ENCODE measurements at regions not wholly inside any gene's neighbourhood (a gene's known extent, or its start where the extent isn't known, plus 50 kb on each side); places are given as distances from the start of the nearest gene placed in this dataset.

GRCh38 chr16:17603626-17604025 lies 132.9 kb upstream of the XYLT1 start:
- H3K9me3 ChIP-seq (ENCODE audit: low read length): no peaks in the 10 kb centered on the region
- no peaks in the 10 kb centered on the region for H4K20me1 ChIP-seq (ENCODE audit: insufficient read depth, low read length)
- no peak for TF ChIP-seq EZH2phosphoT487 (IDR thresholded peaks at IDR 0.05; ENCODE audit: borderline replicate concordance, low read depth, low read length)
- no peak for TF ChIP-seq CTCF (conservative IDR thresholded peaks at IDR 0.05; ENCODE audit: low read length)
- H3K4me2 ChIP-seq (ENCODE audit: low read length): no peak overlapping the region
- ChIA-PET POLR2A (interaction anchor here (0.7 kb wide), 1 partner anchor 70 kb away, joined by 5 read pairs; no protein-coding TSS in a partner anchor), CTCF (ENCODE audit: unreplicated experiment) (no interaction called here)
- no peaks in the 10 kb centered on the region for H3K4me1 ChIP-seq (ENCODE audit: insufficient read depth, low read length, poor library complexity, severe bottlenecking)
- no peak overlapping the region for H3K27ac ChIP-seq (ENCODE audit: low read depth, low read length, poor library complexity, severe bottlenecking)
- DNase-seq (ENCODE audit: low spot score): no peak
- no peaks in the 10 kb centered on the region for H3K9me2 ChIP-seq (ENCODE audit: insufficient read depth, low read length)
- no peaks in the 10 kb centered on the region for H3K79me2 ChIP-seq (ENCODE audit: insufficient read depth, low read depth, low read length)
- H3K36me3 ChIP-seq (ENCODE audit: insufficient read depth, low read length): no peaks in the 10 kb centered on the region
- no peak overlapping the region for H3K4me3 ChIP-seq (ENCODE audit: low read depth, low read length, poor library complexity, severe bottlenecking)
- no TSS peak for BruUV-seq (replicated peaks)
- no peak overlapping the region for H2AFZ ChIP-seq (ENCODE audit: low read length)
- intact Hi-C loops (cut with micrococcal nuclease; ENCODE audit: unreplicated experiment): no loop called here

GRCh38 chr16:17602678-17603077 lies 131.9 kb upstream of the XYLT1 start:
- intact Hi-C loops (cut with micrococcal nuclease; ENCODE audit: unreplicated experiment): no loop called here
- H3K9me3 ChIP-seq (ENCODE audit: low read length): no peaks in the 10 kb centered on the region

GRCh38 chr16:17598968-17599367 lies 128.2 kb upstream of the XYLT1 start:
- intact Hi-C loops (cut with micrococcal nuclease; ENCODE audit: unreplicated experiment): no loop called here
- Histone ChIP-seq H3K4me1 (ENCODE audit: insufficient read depth, low read length, poor library complexity, severe bottlenecking) (no peaks in the 10 kb centered on the region), H3K9me2 (ENCODE audit: insufficient read depth, low read length) (no peaks in the 10 kb centered on the region), H3K9me3 (ENCODE audit: low read length) (no peaks in the 10 kb centered on the region), H3K27ac (ENCODE audit: low read depth, low read length, poor library complexity, severe bottlenecking) (no peak overlapping the region), H3K4me2 (ENCODE audit: low read length) (no peak overlapping the region), H3K36me3 (ENCODE audit: insufficient read depth, low read length) (no peaks in the 10 kb centered on the region), H4K20me1 (ENCODE audit: insufficient read depth, low read length) (no peaks in the 10 kb centered on the region), H3K79me2 (ENCODE audit: insufficient read depth, low read depth, low read length) (no peaks in the 10 kb centered on the region), H2AFZ (ENCODE audit: low read length) (no peak overlapping the region), H3K4me3 (ENCODE audit: low read depth, low read length, poor library complexity, severe bottlenecking) (no peak overlapping the region)
- POLR2A ChIA-PET: no interaction called here
- CTCF ChIA-PET (ENCODE audit: unreplicated experiment): no interaction called here
- TF ChIP-seq CTCF (conservative IDR thresholded peaks at IDR 0.05; ENCODE audit: low read length): no peak
- no peak for TF ChIP-seq EZH2phosphoT487 (IDR thresholded peaks at IDR 0.05; ENCODE audit: borderline replicate concordance, low read depth, low read length)
- no peak for DNase-seq (ENCODE audit: low spot score)
- BruUV-seq (replicated peaks): no TSS peak

More at GRCh38 chr16:17602678-17603077, 131.9 kb upstream of the XYLT1 start:
- Histone ChIP-seq H3K79me2 (ENCODE audit: insufficient read depth, low read depth, low read length) (no peaks in the 10 kb centered on the region), H4K20me1 (ENCODE audit: insufficient read depth, low read length) (no peaks in the 10 kb centered on the region), H3K36me3 (ENCODE audit: insufficient read depth, low read length) (no peaks in the 10 kb centered on the region), H3K4me3 (ENCODE audit: low read depth, low read length, poor library complexity, severe bottlenecking) (no peak overlapping the region), H3K4me1 (ENCODE audit: insufficient read depth, low read length, poor library complexity, severe bottlenecking) (no peaks in the 10 kb centered on the region), H2AFZ (ENCODE audit: low read length) (no peak overlapping the region), H3K4me2 (ENCODE audit: low read length) (no peak overlapping the region), H3K9me2 (ENCODE audit: insufficient read depth, low read length) (no peaks in the 10 kb centered on the region), H3K27ac (ENCODE audit: low read depth, low read length, poor library complexity, severe bottlenecking) (no peak overlapping the region)
- POLR2A ChIA-PET: no interaction called here
- CTCF ChIA-PET (ENCODE audit: unreplicated experiment): no interaction called here
- DNase-seq (ENCODE audit: low spot score): no peak
- TF ChIP-seq CTCF (conservative IDR thresholded peaks at IDR 0.05; ENCODE audit: low read length) (no peak), EZH2phosphoT487 (IDR thresholded peaks at IDR 0.05; ENCODE audit: borderline replicate concordance, low read depth, low read length) (no peak)
- BruUV-seq (replicated peaks): no TSS peak
